Coronary artery (tissue), 2 donors: ENCODE measurements at regions not wholly inside any gene's neighbourhood (a gene's known extent, or its start where the extent isn't known, plus 50 kb on each side); places are given as distances from the start of the nearest gene placed in this dataset.

ENCODE experiments used
- DNase-seq: peaks from one replicate; pipeline ENCODE4 v3.0.0-alpha.2; 2017; ENCODE audit warnings: low spot score
- H3K27ac ChIP-seq, 2 donors: fragments of 200-600 bp; sonication (generic); one replicate each; pipeline ENCODE4 v1.5.1; 2016 to 2019
- H3K4me3 ChIP-seq: fragments of 200-600 bp; sonication (generic); 2 replicates; pipeline ENCODE4 v1.5.1; 2016; ENCODE audit warnings: mild to moderate bottlenecking, moderate library complexity
- TF ChIP-seq, protein P1 (sequence below): fragments of 200-600 bp; sonication (generic); IDR thresholded peaks from one replicate; pipeline ENCODE4 v1.5.1; 2019; ENCODE audit warnings: antibody characterized with exemption

DNA sequence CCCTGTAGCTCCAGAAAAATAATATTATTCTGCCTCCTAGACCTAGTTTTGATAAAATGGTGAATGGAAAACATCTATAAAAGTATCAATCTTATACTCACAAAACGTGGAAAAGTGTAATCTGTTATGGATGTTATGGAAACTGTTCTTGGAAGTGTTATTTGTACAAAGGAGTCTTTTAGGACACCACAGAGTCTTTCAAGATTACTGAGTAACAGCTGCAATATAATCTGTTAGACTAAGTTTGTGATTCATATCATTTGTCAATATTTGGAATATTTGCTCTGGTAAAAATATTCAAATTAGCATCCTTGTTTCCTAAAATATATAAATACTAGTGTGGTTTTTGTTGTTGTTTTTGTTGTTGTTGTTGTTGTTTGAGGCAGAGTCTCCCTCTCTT is 87.9 kb downstream of the RAD51AP2 start:
- H3K4me3 ChIP-seq = no peak overlapping the region
- TF ChIP-seq, protein P1, sequence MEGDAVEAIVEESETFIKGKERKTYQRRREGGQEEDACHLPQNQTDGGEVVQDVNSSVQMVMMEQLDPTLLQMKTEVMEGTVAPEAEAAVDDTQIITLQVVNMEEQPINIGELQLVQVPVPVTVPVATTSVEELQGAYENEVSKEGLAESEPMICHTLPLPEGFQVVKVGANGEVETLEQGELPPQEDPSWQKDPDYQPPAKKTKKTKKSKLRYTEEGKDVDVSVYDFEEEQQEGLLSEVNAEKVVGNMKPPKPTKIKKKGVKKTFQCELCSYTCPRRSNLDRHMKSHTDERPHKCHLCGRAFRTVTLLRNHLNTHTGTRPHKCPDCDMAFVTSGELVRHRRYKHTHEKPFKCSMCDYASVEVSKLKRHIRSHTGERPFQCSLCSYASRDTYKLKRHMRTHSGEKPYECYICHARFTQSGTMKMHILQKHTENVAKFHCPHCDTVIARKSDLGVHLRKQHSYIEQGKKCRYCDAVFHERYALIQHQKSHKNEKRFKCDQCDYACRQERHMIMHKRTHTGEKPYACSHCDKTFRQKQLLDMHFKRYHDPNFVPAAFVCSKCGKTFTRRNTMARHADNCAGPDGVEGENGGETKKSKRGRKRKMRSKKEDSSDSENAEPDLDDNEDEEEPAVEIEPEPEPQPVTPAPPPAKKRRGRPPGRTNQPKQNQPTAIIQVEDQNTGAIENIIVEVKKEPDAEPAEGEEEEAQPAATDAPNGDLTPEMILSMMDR = no peak
- H3K27ac ChIP-seq = no peak overlapping the region
- no peak for DNase-seq

DNA sequence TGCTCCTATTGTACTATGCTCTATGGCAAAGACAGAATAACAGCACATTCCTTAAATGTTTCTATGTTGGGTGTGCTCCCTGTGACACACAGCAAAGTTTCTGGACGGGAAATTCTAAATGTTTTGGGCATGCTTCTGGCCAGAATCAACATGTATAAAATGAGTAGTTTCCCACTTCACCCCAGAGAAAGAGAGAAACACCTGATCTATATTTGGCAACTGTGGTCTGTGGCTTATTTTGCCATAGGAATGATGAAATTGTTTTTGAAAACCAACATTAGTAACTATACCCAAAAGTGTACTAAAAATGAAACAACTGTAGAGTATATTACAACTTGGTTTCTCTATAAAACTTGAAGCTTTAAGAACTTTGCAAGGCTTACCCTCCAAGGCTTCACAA is 89.1 kb downstream of the RAD51AP2 start:
- DNase-seq = no peak
- TF ChIP-seq, protein P1 = no peak
- Histone ChIP-seq H3K4me3 (no peak overlapping the region), H3K27ac (no peak overlapping the region)

DNA sequence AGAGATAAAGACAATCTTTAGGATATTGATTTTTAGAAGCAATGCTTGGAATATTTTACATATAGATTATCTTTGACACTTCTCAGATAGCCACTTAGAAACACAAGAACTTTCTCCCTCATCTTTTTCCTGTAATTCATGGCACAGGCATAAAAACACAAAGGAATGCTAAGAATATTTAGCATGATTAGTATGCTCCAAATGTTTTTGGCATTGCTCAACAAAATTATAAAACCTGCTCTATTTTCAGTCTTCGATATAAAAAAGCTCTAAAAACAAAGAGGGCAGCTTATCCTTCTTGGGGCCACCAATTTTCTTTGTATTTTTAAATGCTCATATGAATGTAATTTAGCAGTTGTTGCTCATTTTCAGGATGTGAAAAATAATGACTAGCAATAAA is 90.8 kb downstream of the RAD51AP2 start:
- no peak overlapping the region for H3K27ac ChIP-seq
- TF ChIP-seq, protein P1 = no peak
- H3K4me3 ChIP-seq = no peak overlapping the region
- DNase-seq = no peak

DNA sequence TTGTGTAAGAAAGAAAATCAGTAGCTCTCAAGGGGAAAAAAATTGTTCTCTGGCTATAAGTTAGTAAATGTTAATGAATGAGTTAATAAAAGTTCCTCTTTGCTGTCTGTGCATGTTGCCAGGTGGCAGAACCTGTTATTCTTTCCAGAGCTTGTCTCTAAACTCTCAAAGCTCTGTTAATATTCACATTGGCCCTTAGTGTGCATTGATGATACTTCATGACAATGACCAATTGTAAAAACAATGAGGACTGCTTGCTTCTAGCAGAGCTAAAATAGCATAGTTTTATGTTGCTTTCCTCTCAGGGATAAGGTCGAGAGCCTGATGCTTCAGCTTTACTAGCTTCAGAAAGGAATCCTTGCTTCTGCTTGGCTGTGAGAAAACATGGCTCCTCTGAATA is 91.5 kb downstream of the RAD51AP2 start:
- no peak overlapping the region for H3K4me3 ChIP-seq
- DNase-seq = no peak
- TF ChIP-seq, protein P1 = no peak
- no peak overlapping the region for H3K27ac ChIP-seq

DNA sequence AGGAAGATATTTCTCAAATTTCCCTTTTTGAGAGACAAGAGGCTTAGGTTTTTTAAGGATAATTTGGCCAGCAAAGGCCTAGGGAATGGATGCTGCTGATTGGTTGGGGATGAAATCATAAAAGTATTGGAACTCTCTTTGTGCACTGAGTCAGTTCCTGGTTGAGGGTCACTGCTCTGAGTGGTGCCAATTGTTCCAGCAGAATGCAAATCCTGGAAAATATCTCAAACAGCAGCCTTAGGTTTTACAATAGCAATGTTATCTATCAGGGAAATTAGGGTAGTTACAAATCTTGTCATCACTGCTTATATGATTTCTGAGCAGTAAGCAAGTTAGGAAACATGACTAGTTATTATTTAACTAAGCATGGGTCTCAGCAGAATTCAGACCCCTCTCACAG is 96.2 kb downstream of the RAD51AP2 start:
- Histone ChIP-seq H3K27ac (no peak overlapping the region), H3K4me3 (no peak overlapping the region)
- TF ChIP-seq, protein P1 = no peak
- DNase-seq = no peak

DNA sequence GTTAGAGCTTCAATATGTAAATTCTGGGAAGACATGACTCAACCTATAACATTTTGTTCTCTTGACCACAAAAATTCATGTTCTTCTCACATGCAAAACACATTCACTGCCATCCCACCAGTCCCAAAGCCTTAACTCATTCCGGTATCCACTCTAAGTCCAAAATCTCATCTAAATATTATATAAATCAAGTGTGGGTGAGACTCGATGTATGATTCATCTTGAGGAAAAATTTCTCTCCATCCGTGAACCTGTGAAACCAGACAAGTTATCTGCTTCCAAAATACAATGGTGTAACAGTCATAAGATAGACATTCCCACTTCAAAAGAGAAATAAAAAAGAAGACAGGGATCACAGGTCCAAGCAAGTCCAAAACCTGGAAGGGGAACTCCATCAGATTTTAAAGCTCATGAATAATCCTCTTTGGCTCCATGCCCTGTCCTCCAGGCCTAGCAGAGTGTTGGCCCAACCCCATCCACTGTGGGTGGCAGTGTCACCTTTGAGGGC is 101.3 kb downstream of the RAD51AP2 start:
- no peak for DNase-seq
- Histone ChIP-seq H3K4me3 (no peak overlapping the region), H3K27ac (no peak overlapping the region)
- TF ChIP-seq, protein P1 = no peak

DNA sequence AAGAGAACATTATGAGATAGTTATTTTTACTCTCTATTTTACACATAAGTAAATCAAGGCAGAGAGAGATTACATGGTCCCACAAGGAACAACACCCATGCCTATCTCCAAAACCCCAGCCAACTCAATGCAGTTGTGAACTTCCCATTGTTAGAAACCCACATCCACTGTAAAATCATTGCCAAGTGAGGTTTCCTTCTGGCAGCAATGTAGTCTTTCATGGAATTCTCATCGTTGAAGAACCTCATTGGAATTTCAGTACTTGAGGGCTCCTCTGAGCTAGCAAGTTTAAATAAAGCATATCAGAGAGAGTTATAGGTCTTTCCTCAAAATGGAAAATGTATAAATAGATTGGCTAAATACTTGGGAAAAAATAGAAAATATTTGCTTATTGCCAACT is 105.2 kb downstream of the RAD51AP2 start:
- Histone ChIP-seq H3K4me3 (no peak overlapping the region), H3K27ac (no peak overlapping the region)
- no peak for DNase-seq
- TF ChIP-seq, protein P1 = no peak
